Mesendoderm (in vitro differentiated cells): ENCODE measurements at regions not wholly inside any gene's neighbourhood (a gene's known extent, or its start where the extent isn't known, plus 50 kb on each side); places are given as distances from the start of the nearest gene placed in this dataset.

Source experiments
- DNase-seq: peaks from one replicate; pipeline ENCODE4 v3.0.0; 2013
- H2AK5ac ChIP-seq: 2 replicates; pipeline ENCODE4 v1.6.1; 2013; ENCODE audit warnings: low read length, inconsistent platforms
- H2BK120ac ChIP-seq: 2 replicates; pipeline ENCODE4 v1.6.1; 2013; ENCODE audit warnings: low read depth, mild to moderate bottlenecking, low read length, moderate library complexity, mixed read lengths
- H2BK15ac ChIP-seq: replicated peaks from 2 replicates; pipeline ENCODE4 v1.6.1; 2013; ENCODE audit warnings: low read depth, mild to moderate bottlenecking, moderate library complexity
- H2BK5ac ChIP-seq: 2 replicates; pipeline ENCODE4 v1.6.1; 2013; ENCODE audit warnings: low read length, inconsistent platforms
- H3K18ac ChIP-seq: 2 replicates; pipeline ENCODE4 v1.6.1; 2013; ENCODE audit warnings: mild to moderate bottlenecking, low read length, mixed read lengths
- H3K23ac ChIP-seq: one replicate; pipeline ENCODE4 v1.6.1; 2013; ENCODE audit warnings: low read length
- H3K27ac ChIP-seq: 2 replicates; pipeline ENCODE4 v1.5.1; 2013; ENCODE audit warnings: low read depth, mild to moderate bottlenecking, inconsistent platforms, low read length, moderate library complexity
- H3K27me3 ChIP-seq: 2 replicates; pipeline ENCODE4 v1.6.1; 2013; ENCODE audit warnings: low read length, control low read depth, mild to moderate bottlenecking, inconsistent platforms; ENCODE audit not compliant: insufficient read depth, poor library complexity
- H3K36me3 ChIP-seq: 2 replicates; pipeline ENCODE4 v1.6.1; 2013; ENCODE audit warnings: low read length, inconsistent platforms; ENCODE audit not compliant: control insufficient read depth, insufficient read depth
- H3K4ac ChIP-seq: one replicate; pipeline ENCODE4 v1.6.1; 2013; ENCODE audit warnings: low read depth, mild to moderate bottlenecking, low read length, moderate library complexity
- H3K4me1 ChIP-seq: 2 replicates; pipeline ENCODE4 v1.6.1; 2013; ENCODE audit warnings: low read depth, low read length, inconsistent platforms; ENCODE audit not compliant: control insufficient read depth
- H3K4me2 ChIP-seq: 2 replicates; pipeline ENCODE4 v1.6.1; 2013; ENCODE audit warnings: low read length
- H3K4me3 ChIP-seq: 2 replicates; pipeline ENCODE4 v1.5.1; 2013; ENCODE audit warnings: mild to moderate bottlenecking, low read length
- H3K56ac ChIP-seq: one replicate; pipeline ENCODE4 v1.6.1; 2013; ENCODE audit warnings: low read length
- H3K79me1 ChIP-seq: 2 replicates; pipeline ENCODE4 v1.6.1; 2013; ENCODE audit warnings: low read length, inconsistent platforms
- H3K79me2 ChIP-seq: 2 replicates; pipeline ENCODE4 v1.6.1; 2013; ENCODE audit warnings: mild to moderate bottlenecking, low read length; ENCODE audit not compliant: control insufficient read depth, insufficient read depth
- H3K9ac ChIP-seq: 2 replicates; pipeline ENCODE4 v1.6.1; 2013; ENCODE audit warnings: low read length, inconsistent platforms
- H4K5ac ChIP-seq: one replicate; pipeline ENCODE4 v1.6.1; 2013; ENCODE audit warnings: low read length
- H4K8ac ChIP-seq: one replicate; pipeline ENCODE4 v1.6.1; 2013; ENCODE audit warnings: low read depth, mild to moderate bottlenecking, control low read depth, low read length, moderate library complexity
- WGBS: extraction: QIAGEN DNeasy Blood & Tissue Kit; methylation state at CpG from one replicate; pipeline ENCODE4 v1.1.7; 2013; ENCODE audit warnings: low lambda C conversion rate, missing lambda C conversion rate; ENCODE audit not compliant: insufficient coverage; ENCODE audit errors: extremely low coverage; 5-methylcytosine and 5-hydroxymethylcytosine counted together

DNA sequence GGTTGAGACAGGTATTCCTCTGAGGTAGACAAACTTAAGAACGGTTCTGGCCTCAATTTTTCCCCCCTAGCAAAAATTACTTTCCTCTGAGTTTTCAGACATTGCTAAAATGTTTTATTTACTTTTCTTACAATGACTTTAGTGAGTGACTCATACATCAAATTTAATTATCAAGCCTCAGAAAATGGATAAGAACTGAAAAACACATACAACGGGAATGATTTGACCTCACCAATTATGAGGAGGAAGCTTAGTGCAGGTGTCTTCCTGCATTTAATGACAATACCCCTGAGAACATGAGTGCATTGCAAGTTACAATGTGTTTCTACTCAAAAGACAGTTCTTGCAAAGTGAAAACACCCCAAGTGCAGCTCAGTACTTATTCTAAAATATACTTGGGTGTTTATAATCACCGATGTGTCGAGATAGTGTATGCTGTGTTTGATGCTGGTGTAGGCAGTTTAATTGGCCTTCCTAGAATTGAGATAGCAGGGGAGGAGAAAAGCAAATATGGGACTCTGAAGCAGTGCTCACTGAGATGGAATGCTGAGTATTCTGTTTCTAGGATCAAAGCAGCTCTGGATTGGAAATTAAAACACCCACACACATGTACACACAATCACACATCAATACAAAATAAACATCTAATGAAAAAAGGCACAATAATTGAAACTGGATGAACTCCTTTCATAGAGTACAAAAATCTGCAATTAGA, 189.5 kb upstream of the SLC10A2 start:
- Histone ChIP-seq H3K79me1 (no peaks in the 10 kb centered on the region), H3K4ac (no peak overlapping the region), H3K36me3 (no peaks in the 10 kb centered on the region), H3K4me3 (no peak overlapping the region), H3K9ac (no peak overlapping the region), H2AK5ac (no peak overlapping the region), H3K27me3 (no peaks in the 10 kb centered on the region), H3K4me2 (no peak overlapping the region), H2BK5ac (no peak overlapping the region), H2BK15ac (no peak overlapping the region), H3K23ac (no peak overlapping the region), H2BK120ac (no peak overlapping the region), H3K18ac (no peak overlapping the region), H3K79me2 (no peaks in the 10 kb centered on the region), H3K27ac (no peak overlapping the region), H3K4me1 (no peaks in the 10 kb centered on the region), H3K56ac (no peak overlapping the region), H4K8ac (no peak overlapping the region), H4K5ac (no peak overlapping the region)
- no peak for DNase-seq
- WGBS: no CpG with 5 or more reads among the region's 4 CpGs

DNA sequence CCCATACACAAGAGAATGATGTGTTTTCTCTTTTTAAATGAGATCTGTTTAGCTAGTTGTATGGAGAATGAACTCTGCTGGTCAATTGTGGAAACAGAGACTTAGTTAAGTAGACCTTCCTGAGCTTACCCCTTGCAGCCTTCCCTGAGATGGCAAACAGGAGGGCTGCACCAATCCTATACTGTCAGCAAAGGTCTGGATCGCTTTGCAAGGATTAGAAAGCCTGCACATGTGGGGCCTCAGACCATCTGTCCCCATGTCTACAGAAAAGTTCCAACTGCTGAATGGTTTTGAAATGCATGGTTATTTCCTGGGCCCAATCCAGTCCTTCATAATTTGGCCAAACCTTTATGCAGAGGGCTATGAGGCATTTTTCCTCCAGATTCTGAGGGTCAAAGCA, 183.9 kb upstream of the SLC10A2 start:
- Histone ChIP-seq H3K79me2 (no peaks in the 10 kb centered on the region), H3K56ac (no peak overlapping the region), H3K4me1 (no peaks in the 10 kb centered on the region), H4K5ac (no peak overlapping the region), H2AK5ac (no peak overlapping the region), H2BK5ac (no peak overlapping the region), H3K23ac (no peak overlapping the region), H3K79me1 (no peaks in the 10 kb centered on the region), H3K27ac (no peak overlapping the region), H4K8ac (no peak overlapping the region), H3K18ac (no peak overlapping the region), H3K4me3 (no peak overlapping the region), H3K9ac (no peak overlapping the region), H3K4me2 (no peak overlapping the region), H3K27me3 (no peaks in the 10 kb centered on the region), H2BK120ac (no peak overlapping the region), H2BK15ac (no peak overlapping the region), H3K4ac (no peak overlapping the region), H3K36me3 (no peaks in the 10 kb centered on the region)
- WGBS: no CpG with 5 or more reads among the region's 1 CpG
- DNase-seq: no peak

DNA sequence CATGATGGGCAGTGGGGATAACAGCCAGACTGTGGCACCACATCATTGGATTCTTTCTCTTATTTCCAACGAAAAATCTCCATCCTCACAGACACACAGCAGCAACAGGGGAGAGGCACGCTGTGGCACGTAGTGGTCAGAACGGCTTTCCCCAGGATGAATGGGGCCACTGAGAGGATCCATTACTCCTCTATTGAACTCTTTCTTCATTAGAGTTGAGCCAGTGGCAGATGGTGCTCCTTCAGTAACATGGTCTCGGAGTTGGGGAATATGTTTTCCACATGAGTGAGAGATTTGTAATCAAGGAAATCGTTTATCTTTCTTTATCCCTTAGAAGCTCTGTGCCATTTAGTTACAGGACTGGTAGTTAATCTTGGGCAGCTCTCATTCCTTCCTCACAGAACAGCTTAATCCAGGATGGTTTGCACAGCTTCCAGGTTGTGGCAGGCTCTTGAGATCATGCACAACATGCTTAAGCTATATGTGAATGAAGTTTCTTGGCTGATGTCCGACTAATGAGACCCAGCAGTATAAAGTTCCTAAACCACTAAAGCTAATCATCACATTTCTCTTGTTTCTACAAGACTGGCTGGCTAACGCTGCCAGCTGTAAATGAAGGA, 180.5 kb upstream of the SLC10A2 start:
- no peak overlapping the region for H2BK120ac ChIP-seq
- DNase-seq: no peak
- no peak overlapping the region for H3K56ac ChIP-seq
- H4K5ac ChIP-seq: no peak overlapping the region
- H3K4me1 ChIP-seq: no peaks in the 10 kb centered on the region
- no CpG with 5 or more reads among the region's 8 CpGs for WGBS
- no peak overlapping the region for H3K4me3 ChIP-seq
- H3K23ac ChIP-seq: no peak overlapping the region
- H3K36me3 ChIP-seq: no peaks in the 10 kb centered on the region
- H3K4ac ChIP-seq: no peak overlapping the region
- no peak overlapping the region for H2BK5ac ChIP-seq
- H2AK5ac ChIP-seq: no peak overlapping the region
- H3K27ac ChIP-seq: no peak overlapping the region
- no peak overlapping the region for H3K18ac ChIP-seq
- no peaks in the 10 kb centered on the region for H3K27me3 ChIP-seq
- no peak overlapping the region for H2BK15ac ChIP-seq
- H4K8ac ChIP-seq: no peak overlapping the region
- H3K79me1 ChIP-seq: no peaks in the 10 kb centered on the region
- H3K9ac ChIP-seq: no peak overlapping the region
- H3K79me2 ChIP-seq: no peaks in the 10 kb centered on the region
- no peak overlapping the region for H3K4me2 ChIP-seq

DNA sequence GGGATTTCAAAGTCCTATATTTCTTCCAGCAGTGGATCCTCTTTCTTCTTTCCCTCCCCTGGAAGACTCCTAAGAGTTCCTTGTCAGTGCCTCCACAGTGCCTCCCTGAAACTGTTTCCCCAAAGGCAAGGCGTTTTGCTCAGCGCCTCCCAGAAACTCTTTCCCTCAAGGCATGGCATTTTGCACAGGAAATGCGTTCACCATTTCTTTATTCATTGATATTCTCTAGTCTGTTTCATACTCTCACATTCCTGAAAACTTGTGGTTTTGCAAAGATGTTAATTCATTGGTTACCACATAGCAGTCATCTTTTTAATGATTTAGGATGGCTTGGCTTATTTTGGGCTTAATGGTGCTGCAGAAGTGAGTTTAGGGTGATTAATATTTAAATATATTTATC, 177.3 kb upstream of the SLC10A2 start:
- H3K27me3 ChIP-seq: no peaks in the 10 kb centered on the region

DNA sequence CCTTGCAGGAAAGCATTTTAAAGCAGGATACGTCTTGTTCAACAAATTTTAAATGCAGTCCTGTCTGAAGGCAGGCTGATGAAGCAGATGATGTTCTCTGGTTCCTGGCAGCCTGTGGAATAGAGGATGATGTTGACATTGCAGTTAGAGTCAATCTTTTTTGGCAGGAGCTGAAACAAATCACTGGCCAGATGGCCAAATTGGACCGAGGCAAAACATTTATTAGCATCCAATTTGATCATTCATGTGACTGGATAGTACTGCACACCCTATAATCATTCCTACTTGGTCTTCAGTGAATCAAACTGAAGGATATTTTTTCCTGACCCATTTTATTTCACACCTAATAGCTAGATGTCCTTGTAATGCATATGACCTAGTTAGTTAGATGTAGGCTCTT, 172.2 kb upstream of the SLC10A2 start:
- Histone ChIP-seq H4K5ac (no peak overlapping the region), H3K4me2 (no peak overlapping the region), H2BK120ac (no peak overlapping the region), H3K56ac (no peak overlapping the region), H3K27ac (no peak overlapping the region), H3K27me3 (no peaks in the 10 kb centered on the region), H3K4me3 (no peak overlapping the region), H3K18ac (no peak overlapping the region), H3K23ac (no peak overlapping the region), H3K4ac (no peak overlapping the region), H2BK5ac (no peak overlapping the region), H2BK15ac (no peak overlapping the region), H4K8ac (no peak overlapping the region), H2AK5ac (no peak overlapping the region), H3K36me3 (no peaks in the 10 kb centered on the region), H3K4me1 (no peaks in the 10 kb centered on the region), H3K9ac (no peak overlapping the region), H3K79me1 (no peaks in the 10 kb centered on the region), H3K79me2 (no peaks in the 10 kb centered on the region)
- DNase-seq: no peak
- no CpG with 5 or more reads among the region's 2 CpGs for WGBS

More for the DNA sequence above, 177.3 kb upstream of the SLC10A2 start:
- no peaks in the 10 kb centered on the region for H3K79me2 ChIP-seq
- no peak overlapping the region for H2AK5ac ChIP-seq
- H2BK120ac ChIP-seq: no peak overlapping the region
- no peak overlapping the region for H3K27ac ChIP-seq
- H3K36me3 ChIP-seq: no peaks in the 10 kb centered on the region
- no CpG with 5 or more reads among the region's 3 CpGs for WGBS
- DNase-seq: no peak
- H4K8ac ChIP-seq: no peak overlapping the region
- no peak overlapping the region for H3K9ac ChIP-seq
- no peak overlapping the region for H2BK5ac ChIP-seq
- no peak overlapping the region for H3K4ac ChIP-seq
- H3K23ac ChIP-seq: no peak overlapping the region
- no peak overlapping the region for H4K5ac ChIP-seq
- H3K4me3 ChIP-seq: no peak overlapping the region
- H3K18ac ChIP-seq: no peak overlapping the region
- no peak overlapping the region for H3K56ac ChIP-seq
- H3K79me1 ChIP-seq: no peaks in the 10 kb centered on the region
- H3K4me2 ChIP-seq: no peak overlapping the region
- no peak overlapping the region for H2BK15ac ChIP-seq
- H3K4me1 ChIP-seq: no peaks in the 10 kb centered on the region

DNA sequence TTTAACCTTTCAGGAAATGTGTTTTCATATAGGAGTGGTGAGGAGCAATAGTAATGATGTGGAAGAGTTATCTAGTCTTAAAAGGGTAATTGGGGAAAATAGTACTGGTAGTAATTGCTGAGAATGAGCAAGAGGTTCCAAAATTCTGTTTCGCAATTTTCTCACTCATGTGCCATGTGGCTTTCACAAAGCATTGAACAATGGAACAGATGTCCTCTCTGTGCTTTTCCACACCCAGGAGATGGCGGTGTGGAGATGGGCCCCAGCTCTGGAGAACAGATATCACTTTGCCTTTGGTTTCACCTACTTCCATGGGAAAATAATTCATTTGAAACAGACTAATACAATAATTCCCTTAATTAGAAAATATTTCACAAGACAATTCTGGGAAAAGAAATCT, 170.0 kb upstream of the SLC10A2 start:
- Histone ChIP-seq H2AK5ac (no peak overlapping the region), H2BK120ac (no peak overlapping the region), H2BK5ac (no peak overlapping the region), H4K5ac (no peak overlapping the region), H3K4me1 (no peaks in the 10 kb centered on the region), H3K79me2 (no peaks in the 10 kb centered on the region), H3K4ac (no peak overlapping the region), H3K36me3 (no peaks in the 10 kb centered on the region), H3K56ac (no peak overlapping the region), H3K4me3 (no peak overlapping the region), H3K4me2 (no peak overlapping the region), H3K27ac (no peak overlapping the region), H3K27me3 (no peaks in the 10 kb centered on the region), H3K9ac (no peak overlapping the region), H2BK15ac (no peak overlapping the region), H4K8ac (no peak overlapping the region), H3K23ac (no peak overlapping the region), H3K79me1 (no peaks in the 10 kb centered on the region), H3K18ac (no peak overlapping the region)
- no CpG with 5 or more reads among the region's 2 CpGs for WGBS
- peak; percentile 56 for DNase-seq
